ENCODE measurements at regions not wholly inside any gene's neighbourhood (a gene's known extent, or its start where the extent isn't known, plus 50 kb on each side); places are given as distances from the start of the nearest gene placed in this dataset.

GRCh38 chr14:30260833-30261607 lies 297.9 kb upstream of the G2E3 start:
- TF ChIP-seq CTCF (conservative IDR thresholded peaks at IDR 0.05 in 1 of 2, IDR thresholded peaks at IDR 0.05 in 1 of 2; ENCODE audit: low read depth in 1 of 2, low read length in 2 of 2) (no peak), EZH2 (IDR thresholded peaks at IDR 0.05; ENCODE audit: low read length, missing control alignments) (no peak)
